GM10266 (cell line): ENCODE measurements at regions not wholly inside any gene's neighbourhood (a gene's known extent, or its start where the extent isn't known, plus 50 kb on each side); places are given as distances from the start of the nearest gene placed in this dataset.
"Not testable (repeated sequence)": the region's sequence is repeated elsewhere in the genome, so short reads cannot be mapped to it uniquely, and the experiment has no call there.

Source experiments
- DNase-seq: peaks from one replicate; pipeline ENCODE4 v3.0.0; 2012; ENCODE audit errors: extremely low spot score
- CTCF ChIP-seq: IDR thresholded peaks from 2 replicates; pipeline ENCODE4 v1.5.1; 2012; ENCODE audit warnings: mild to moderate bottlenecking, low read depth; ENCODE audit not compliant: control insufficient read depth, insufficient read depth; ENCODE audit errors: missing control alignments

GRCh38 chr2:228919808-228920207 is 351.3 kb downstream of the PID1 start:
- no peak for DNase-seq
- no peak for TF ChIP-seq CTCF

GRCh38 chr2:228917220-228917619 is 353.9 kb downstream of the PID1 start:
- TF ChIP-seq CTCF, result no peak
- no peak for DNase-seq

- TF ChIP-seq CTCF, result no peak
- DNase-seq, result no peak
These were observed 354.5 kb downstream of the PID1 start for GRCh38 chr2:228916416-228917090.

GRCh38 chr2:228913176-228913575 is 357.9 kb downstream of the PID1 start:
- TF ChIP-seq CTCF, result no peak
- no peak for DNase-seq

- DNase-seq, result not testable (repeated sequence)
These were observed 360.2 kb downstream of the PID1 start for GRCh38 chr2:228910872-228911271.

GRCh38 chr2:228902176-228902575 is 368.9 kb downstream of the PID1 start:
- no peak for DNase-seq
- TF ChIP-seq CTCF, result no peak

GRCh38 chr2:228901531-228901930 is 369.6 kb downstream of the PID1 start:
- DNase-seq, result no peak
- no peak for TF ChIP-seq CTCF

- no peak for DNase-seq
- no peak for TF ChIP-seq CTCF
These were observed 392.9 kb downstream of the PID1 start for GRCh38 chr2:228878138-228878537.
